OCI-LY7 (cell line): ENCODE measurements at regions not wholly inside any gene's neighbourhood (a gene's known extent, or its start where the extent isn't known, plus 50 kb on each side); places are given as distances from the start of the nearest gene placed in this dataset.

Experiments used
- BruUV-seq: library from RNA; stranded (reverse); fragments of 400-500 nt; replicated peaks from 2 replicates; lab custom pipeline; 2021; lab: Mats Ljungman, UMichigan
- CTCF ChIA-PET: fragments of 300-600 bp; sonication (Branson Sonifier 250); formaldehyde crosslinking; loops from one replicate; lab custom pipeline; 2022; ENCODE audit warnings: antibody characterized with exemption; ENCODE audit not compliant: unreplicated experiment; lab: Charles Lee
- POLR2A ChIA-PET: fragments of 300-600 bp; sonication (Branson Sonifier 250); formaldehyde crosslinking; loops from one replicate; lab custom pipeline; 2022; ENCODE audit warnings: antibody characterized with exemption; lab: Charles Lee
- DNase-seq: peaks from one replicate; pipeline ENCODE4 v3.0.0-alpha.2; 2015; ENCODE audit warnings: low spot score
- H2AFZ ChIP-seq: fragments of 200-600 bp; sonication (generic), shearing (Covaris generic); 2 replicates; pipeline ENCODE4 v1.6.1; 2014; ENCODE audit warnings: mild to moderate bottlenecking, antibody characterized with exemption, low read length, moderate library complexity
- H3K27ac ChIP-seq: fragments of 200-600 bp; sonication (generic); 2 replicates; pipeline ENCODE4 v1.5.1; 2014; ENCODE audit warnings: mixed run types, low read depth, mild to moderate bottlenecking, moderate library complexity, low read length, inconsistent platforms; ENCODE audit not compliant: poor library complexity, severe bottlenecking
- H3K36me3 ChIP-seq: fragments of 200-600 bp; sonication (generic); 2 replicates; pipeline ENCODE4 v1.6.1; 2014; ENCODE audit warnings: mild to moderate bottlenecking, antibody characterized with exemption, low read length, moderate library complexity, mixed read lengths; ENCODE audit not compliant: insufficient read depth
- H3K4me1 ChIP-seq: fragments of 200-600 bp; sonication (generic); 2 replicates; pipeline ENCODE4 v1.5.1; 2014; ENCODE audit warnings: mild to moderate bottlenecking, low read length; ENCODE audit not compliant: insufficient read depth, poor library complexity, severe bottlenecking
- H3K4me2 ChIP-seq: fragments of 200-600 bp; sonication (generic); 2 replicates; pipeline ENCODE4 v1.6.1; 2014; ENCODE audit warnings: mild to moderate bottlenecking, low read length
- H3K4me3 ChIP-seq: fragments of 200-600 bp; sonication (generic); 2 replicates; pipeline ENCODE4 v1.5.1; 2014; ENCODE audit warnings: mild to moderate bottlenecking, low read depth, low read length; ENCODE audit not compliant: poor library complexity, severe bottlenecking
- H3K79me2 ChIP-seq: fragments of 200-600 bp; sonication (generic); 2 replicates; pipeline ENCODE4 v1.6.1; 2016; ENCODE audit warnings: low read depth, mild to moderate bottlenecking, low read length, moderate library complexity, mixed read lengths; ENCODE audit not compliant: insufficient read depth
- H3K9me2 ChIP-seq: fragments of 200-600 bp; sonication (generic); 2 replicates; pipeline ENCODE4 v1.6.1; 2016; ENCODE audit warnings: mild to moderate bottlenecking, low read length, mixed read lengths; ENCODE audit not compliant: insufficient read depth
- H3K9me3 ChIP-seq: fragments of 200-600 bp; sonication (generic); 2 replicates; pipeline ENCODE4 v1.6.1; 2014; ENCODE audit warnings: mild to moderate bottlenecking, mixed run types, low read length, mixed read lengths
- H4K20me1 ChIP-seq: fragments of 200-600 bp; sonication (generic); 2 replicates; pipeline ENCODE4 v1.6.1; 2014; ENCODE audit warnings: mild to moderate bottlenecking, antibody characterized with exemption, low read length, moderate library complexity, mixed read lengths; ENCODE audit not compliant: insufficient read depth
- CTCF ChIP-seq: fragments of 200-600 bp; sonication (generic); conservative IDR thresholded peaks from 2 replicates; pipeline ENCODE4 v1.5.1; 2014; ENCODE audit warnings: mild to moderate bottlenecking, antibody characterized with exemption, low read length, moderate library complexity, mixed read lengths
- EZH2phosphoT487 ChIP-seq: fragments of 200-600 bp; sonication (generic); IDR thresholded peaks from 2 replicates; pipeline ENCODE4 v1.6.1; 2018; ENCODE audit warnings: low read depth, borderline replicate concordance, mild to moderate bottlenecking, mixed run types, antibody characterized with exemption, low read length, moderate library complexity, mixed read lengths
- intact Hi-C: fragments of 100-400 bp; cut with micrococcal nuclease; formaldehyde crosslinking; loops from one replicate; pipeline ENCODE4 v1.10.0; 2022; ENCODE audit not compliant: unreplicated experiment

- no peaks in the 10 kb centered on the region for H3K36me3 ChIP-seq
- H3K9me3 ChIP-seq, result no peaks in the 10 kb centered on the region
- no peaks in the 10 kb centered on the region for H3K79me2 ChIP-seq
- TF ChIP-seq EZH2phosphoT487, result no peak
- no peak for TF ChIP-seq CTCF
- DNase-seq, result no peak
- POLR2A ChIA-PET, result no interaction called here
- no peak overlapping the region for H3K4me2 ChIP-seq
- CTCF ChIA-PET, result no interaction called here
- H3K4me3 ChIP-seq, result no peak overlapping the region
- H2AFZ ChIP-seq, result no peak overlapping the region
- no peaks in the 10 kb centered on the region for H4K20me1 ChIP-seq
- intact Hi-C loops, result no loop called here
- H3K4me1 ChIP-seq, result no peaks in the 10 kb centered on the region
- no peak overlapping the region for H3K27ac ChIP-seq
- no TSS peak for BruUV-seq
- no peaks in the 10 kb centered on the region for H3K9me2 ChIP-seq
Observed at GRCh38 chr2:163490281-163490680, 245.5 kb downstream of the FIGN start.

GRCh38 chr2:163481515-163481914 is 254.3 kb downstream of the FIGN start:
- Histone ChIP-seq H3K9me2 (no peaks in the 10 kb centered on the region), H3K4me2 (no peak overlapping the region), H3K4me3 (no peak overlapping the region), H3K4me1 (no peaks in the 10 kb centered on the region), H3K36me3 (no peaks in the 10 kb centered on the region), H2AFZ (no peak overlapping the region), H3K27ac (no peak overlapping the region), H4K20me1 (no peaks in the 10 kb centered on the region), H3K9me3 (no peaks in the 10 kb centered on the region), H3K79me2 (no peaks in the 10 kb centered on the region)
- TF ChIP-seq EZH2phosphoT487 (no peak), CTCF (no peak)
- POLR2A ChIA-PET, result interaction anchor here (0.6 to 1.1 kb wide), 7 partner anchors 10 to 230 kb away, joined by 3 to 5 read pairs (median 3); no protein-coding TSS in a partner anchor
- DNase-seq, result no peak
- BruUV-seq, result no TSS peak
- intact Hi-C loops, result no loop called here
- CTCF ChIA-PET, result no interaction called here

GRCh38 chr2:163479599-163479998 is 256.2 kb downstream of the FIGN start:
- BruUV-seq, result no TSS peak
- Histone ChIP-seq H3K9me3 (no peaks in the 10 kb centered on the region), H3K4me1 (no peaks in the 10 kb centered on the region), H3K27ac (no peak overlapping the region), H3K9me2 (no peaks in the 10 kb centered on the region), H3K4me3 (no peak overlapping the region), H4K20me1 (no peaks in the 10 kb centered on the region), H2AFZ (no peak overlapping the region), H3K4me2 (no peak overlapping the region), H3K79me2 (no peaks in the 10 kb centered on the region), H3K36me3 (no peaks in the 10 kb centered on the region)
- TF ChIP-seq CTCF (no peak), EZH2phosphoT487 (no peak)
- ChIA-PET CTCF (no interaction called here), POLR2A (no interaction called here)
- intact Hi-C loops, result no loop called here
- no peak for DNase-seq
